Neural cell (in vitro differentiated cells): ENCODE measurements at regions not wholly inside any gene's neighbourhood (a gene's known extent, or its start where the extent isn't known, plus 50 kb on each side); places are given as distances from the start of the nearest gene placed in this dataset.
"Not testable (repeated sequence)": the region's sequence is repeated elsewhere in the genome, so short reads cannot be mapped to it uniquely, and the experiment has no call there.

Experiments used
- H2AFZ ChIP-seq: fragments of 200-600, 300-800 bp; sonication (generic), shearing (Covaris generic); 2 replicates; pipeline ENCODE4 v1.6.0; 2014; ENCODE audit warnings: low read depth, mild to moderate bottlenecking, antibody characterized with exemption, low read length, moderate library complexity
- H3F3A ChIP-seq: fragments of 200-600 bp; shearing (Covaris generic); 2 replicates; pipeline ENCODE4 v1.6.1; 2016; ENCODE audit warnings: mild to moderate bottlenecking, moderate library complexity, mixed read lengths, antibody characterized with exemption, low read length; ENCODE audit not compliant: insufficient read depth, poor library complexity, severe bottlenecking
- H3K27ac ChIP-seq: fragments of 200-600, 300-800 bp; sonication (generic), shearing (Covaris generic); 2 replicates; pipeline ENCODE4 v1.5.1; 2014; ENCODE audit warnings: mild to moderate bottlenecking, low read length, moderate library complexity
- H3K27me3 ChIP-seq: fragments of 300-800, 200-600 bp; sonication (generic), shearing (Covaris generic); 2 replicates; pipeline ENCODE4 v1.6.0; 2014; ENCODE audit warnings: mild to moderate bottlenecking, low read depth, low read length, moderate library complexity; ENCODE audit not compliant: insufficient read depth
- H3K36me3 ChIP-seq: fragments of 300-800, 200-600 bp; sonication (generic), shearing (Covaris generic); 2 replicates; pipeline ENCODE4 v1.5.1; 2014; ENCODE audit warnings: mild to moderate bottlenecking, antibody characterized with exemption, low read length, moderate library complexity; ENCODE audit not compliant: insufficient read depth
- H3K4me2 ChIP-seq: fragments of 300-800, 200-600 bp; sonication (generic), shearing (Covaris generic); 2 replicates; pipeline ENCODE4 v1.6.0; 2014; ENCODE audit warnings: mild to moderate bottlenecking, low read length
- H3K4me3 ChIP-seq: fragments of 300-800, 200-600 bp; sonication (generic), shearing (Covaris generic); 2 replicates; pipeline ENCODE4 v1.5.1; 2014; ENCODE audit warnings: mild to moderate bottlenecking, low read length, moderate library complexity
- H3K79me2 ChIP-seq: fragments of 200-600 bp; shearing (Covaris generic); replicated peaks from 2 replicates; pipeline ENCODE4 v1.6.0; 2014; ENCODE audit warnings: mild to moderate bottlenecking, low read length, moderate library complexity; ENCODE audit not compliant: insufficient read depth
- H3K9ac ChIP-seq: fragments of 300-800, 200-600 bp; sonication (generic), shearing (Covaris generic); 2 replicates; pipeline ENCODE4 v1.6.1; 2016; ENCODE audit warnings: mild to moderate bottlenecking, low read length, mixed read lengths
- H3K9me2 ChIP-seq: fragments of 200-600 bp; shearing (Covaris generic); 2 replicates; pipeline ENCODE4 v1.6.1; 2016; ENCODE audit warnings: mild to moderate bottlenecking, low read length, mixed read lengths; ENCODE audit not compliant: insufficient read depth
- H3K9me3 ChIP-seq: fragments of 200-600, 300-800 bp; sonication (generic), shearing (Covaris generic); 2 replicates; pipeline ENCODE4 v1.6.1; 2016; ENCODE audit warnings: mild to moderate bottlenecking, mixed run types, low read length, moderate library complexity, mixed read lengths
- H4K20me1 ChIP-seq: fragments of 200-600 bp; shearing (Covaris generic); 2 replicates; pipeline ENCODE4 v1.6.1; 2016; ENCODE audit warnings: mild to moderate bottlenecking, mixed run types; ENCODE audit not compliant: insufficient read depth
- EP300 ChIP-seq: fragments of 450-650 bp; conservative IDR thresholded peaks from 2 replicates; pipeline ENCODE4 v1.6.1; 2014; ENCODE audit warnings: antibody characterized with exemption, mild to moderate bottlenecking, moderate library complexity; ENCODE audit not compliant: poor library complexity, severe bottlenecking
- EZH2 ChIP-seq: fragments of 200-600, 300-800 bp; shearing (Covaris generic), sonication (generic); IDR thresholded peaks from 2 replicates; pipeline ENCODE4 v1.6.1; 2014; ENCODE audit warnings: antibody characterized with exemption, low read length, borderline replicate concordance, mild to moderate bottlenecking; ENCODE audit not compliant: insufficient read depth, poor library complexity, severe bottlenecking
- MXI1 ChIP-seq: fragments of 450-650 bp; conservative IDR thresholded peaks from 2 replicates; pipeline ENCODE4 v1.6.1; 2014; ENCODE audit warnings: antibody characterized with exemption, mild to moderate bottlenecking; ENCODE audit not compliant: poor library complexity, severe bottlenecking
- POLR2AphosphoS5 ChIP-seq: IDR thresholded peaks from 2 replicates; pipeline ENCODE4 v1.6.1; 2012
- RAD21 ChIP-seq: fragments of 450-650 bp; conservative IDR thresholded peaks from 2 replicates; pipeline ENCODE4 v1.6.1; 2014; ENCODE audit warnings: antibody characterized with exemption, mild to moderate bottlenecking, moderate library complexity
- SMC3 ChIP-seq: fragments of 450-650 bp; conservative IDR thresholded peaks from 2 replicates; pipeline ENCODE4 v1.6.1; 2014; ENCODE audit warnings: antibody characterized with exemption, mild to moderate bottlenecking, moderate library complexity; ENCODE audit not compliant: poor library complexity
- TAF1 ChIP-seq: IDR thresholded peaks from 2 replicates; pipeline ENCODE4 v1.6.1; 2012; ENCODE audit warnings: low read depth
- TF ChIP-seq, protein P1 (sequence below): fragments of 450-650 bp; IDR thresholded peaks from 2 replicates; pipeline ENCODE4 v1.5.1; 2014; ENCODE audit warnings: antibody characterized with exemption, mild to moderate bottlenecking, moderate library complexity; ENCODE audit not compliant: poor library complexity, severe bottlenecking
- TF ChIP-seq, protein P2 (sequence below): IDR thresholded peaks from 2 replicates; pipeline ENCODE4 v1.6.1; 2012; ENCODE audit warnings: borderline replicate concordance

DNA sequence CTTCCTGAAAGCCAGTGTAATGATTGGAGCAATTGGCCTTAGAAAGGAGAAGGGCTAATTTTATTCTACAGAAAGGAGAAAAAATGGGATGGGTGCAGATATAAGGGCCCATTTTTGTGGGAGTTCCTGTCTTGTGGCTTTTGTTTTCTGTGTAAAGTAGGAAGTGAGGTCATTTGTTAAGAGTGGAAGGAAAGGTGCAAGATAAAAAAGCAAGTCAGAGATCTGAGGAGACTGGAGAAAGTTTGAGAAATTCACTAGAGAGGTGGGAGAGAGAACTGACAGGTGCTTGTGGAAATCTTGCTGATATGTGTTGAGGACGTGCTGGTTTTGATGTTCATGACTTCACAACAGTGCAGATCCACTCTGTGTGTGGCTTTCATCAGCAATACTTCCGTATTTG is 349.4 kb downstream of the DLEU7 start:
- no peaks in the 10 kb centered on the region for H3K36me3 ChIP-seq
- H3K4me2 ChIP-seq, result no peak overlapping the region
- H3K9me2 ChIP-seq, result no peaks in the 10 kb centered on the region
- no peak overlapping the region for H3K27ac ChIP-seq
- no peaks in the 10 kb centered on the region for H3K9me3 ChIP-seq
- H3F3A ChIP-seq, result no peaks in the 10 kb centered on the region
- no peaks in the 10 kb centered on the region for H3K79me2 ChIP-seq
- H2AFZ ChIP-seq, result no peak overlapping the region
- H3K27me3 ChIP-seq, result no peaks in the 10 kb centered on the region
- H3K4me3 ChIP-seq, result no peak overlapping the region
- H3K9ac ChIP-seq, result no peak overlapping the region
- TF ChIP-seq TAF1, result no peak
- TF ChIP-seq EP300, result no peak
- TF ChIP-seq, protein P1, sequence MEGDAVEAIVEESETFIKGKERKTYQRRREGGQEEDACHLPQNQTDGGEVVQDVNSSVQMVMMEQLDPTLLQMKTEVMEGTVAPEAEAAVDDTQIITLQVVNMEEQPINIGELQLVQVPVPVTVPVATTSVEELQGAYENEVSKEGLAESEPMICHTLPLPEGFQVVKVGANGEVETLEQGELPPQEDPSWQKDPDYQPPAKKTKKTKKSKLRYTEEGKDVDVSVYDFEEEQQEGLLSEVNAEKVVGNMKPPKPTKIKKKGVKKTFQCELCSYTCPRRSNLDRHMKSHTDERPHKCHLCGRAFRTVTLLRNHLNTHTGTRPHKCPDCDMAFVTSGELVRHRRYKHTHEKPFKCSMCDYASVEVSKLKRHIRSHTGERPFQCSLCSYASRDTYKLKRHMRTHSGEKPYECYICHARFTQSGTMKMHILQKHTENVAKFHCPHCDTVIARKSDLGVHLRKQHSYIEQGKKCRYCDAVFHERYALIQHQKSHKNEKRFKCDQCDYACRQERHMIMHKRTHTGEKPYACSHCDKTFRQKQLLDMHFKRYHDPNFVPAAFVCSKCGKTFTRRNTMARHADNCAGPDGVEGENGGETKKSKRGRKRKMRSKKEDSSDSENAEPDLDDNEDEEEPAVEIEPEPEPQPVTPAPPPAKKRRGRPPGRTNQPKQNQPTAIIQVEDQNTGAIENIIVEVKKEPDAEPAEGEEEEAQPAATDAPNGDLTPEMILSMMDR, result no peak
- H4K20me1 ChIP-seq, result no peaks in the 10 kb centered on the region

DNA sequence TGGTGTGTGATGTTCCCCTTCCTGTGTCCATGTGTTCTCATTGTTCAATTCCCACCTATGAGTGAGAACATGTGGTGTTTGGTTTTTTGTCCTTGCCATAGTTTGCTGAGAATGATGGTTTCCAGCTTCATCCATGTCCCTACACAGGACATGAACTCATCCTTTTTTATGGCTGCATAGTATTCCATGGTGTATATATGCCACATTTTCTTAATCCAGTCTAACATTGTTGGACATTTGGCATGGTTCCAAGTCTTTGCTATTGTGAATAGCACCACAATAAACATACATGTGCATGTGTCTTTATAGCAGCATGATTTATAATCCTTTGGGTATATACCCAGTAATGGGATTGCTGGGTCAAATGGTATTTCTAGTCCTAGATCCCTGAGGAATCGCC is 340.3 kb downstream of the DLEU7 start:
- not testable (repeated sequence) for H3K9me3 ChIP-seq, H3K4me3 ChIP-seq, H3K79me2 ChIP-seq, H3K27ac ChIP-seq, H2AFZ ChIP-seq, H3F3A ChIP-seq, H3K9ac ChIP-seq, H3K27me3 ChIP-seq, H4K20me1 ChIP-seq, H3K36me3 ChIP-seq, H3K4me2 ChIP-seq, H3K9me2 ChIP-seq

DNA sequence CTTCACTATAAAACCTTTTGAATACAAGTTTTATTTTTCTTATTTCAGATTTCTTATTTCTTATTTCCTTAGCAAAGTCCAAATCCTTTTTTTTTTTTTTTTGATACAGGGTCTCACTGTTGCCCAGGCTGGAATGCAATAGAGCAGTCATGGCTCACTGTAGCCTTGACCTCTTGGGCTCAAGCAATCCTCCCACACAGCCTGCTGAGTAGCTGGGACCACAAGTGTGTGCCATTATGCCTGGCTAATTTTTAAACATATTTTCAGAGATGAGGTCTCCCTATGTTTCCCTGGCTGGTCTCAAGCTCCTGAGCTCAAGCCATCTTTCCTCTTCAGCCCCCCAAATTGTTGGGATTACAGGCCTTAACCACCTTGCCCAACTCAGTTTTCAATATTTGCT is 334.3 kb downstream of the DLEU7 start:
- TF ChIP-seq RAD21 (no peak), TAF1 (no peak), EZH2 (no peak), EP300 (no peak), SMC3 (no peak), POLR2AphosphoS5 (no peak), MXI1 (no peak)
- TF ChIP-seq, protein P1, result no peak
- TF ChIP-seq, protein P2, sequence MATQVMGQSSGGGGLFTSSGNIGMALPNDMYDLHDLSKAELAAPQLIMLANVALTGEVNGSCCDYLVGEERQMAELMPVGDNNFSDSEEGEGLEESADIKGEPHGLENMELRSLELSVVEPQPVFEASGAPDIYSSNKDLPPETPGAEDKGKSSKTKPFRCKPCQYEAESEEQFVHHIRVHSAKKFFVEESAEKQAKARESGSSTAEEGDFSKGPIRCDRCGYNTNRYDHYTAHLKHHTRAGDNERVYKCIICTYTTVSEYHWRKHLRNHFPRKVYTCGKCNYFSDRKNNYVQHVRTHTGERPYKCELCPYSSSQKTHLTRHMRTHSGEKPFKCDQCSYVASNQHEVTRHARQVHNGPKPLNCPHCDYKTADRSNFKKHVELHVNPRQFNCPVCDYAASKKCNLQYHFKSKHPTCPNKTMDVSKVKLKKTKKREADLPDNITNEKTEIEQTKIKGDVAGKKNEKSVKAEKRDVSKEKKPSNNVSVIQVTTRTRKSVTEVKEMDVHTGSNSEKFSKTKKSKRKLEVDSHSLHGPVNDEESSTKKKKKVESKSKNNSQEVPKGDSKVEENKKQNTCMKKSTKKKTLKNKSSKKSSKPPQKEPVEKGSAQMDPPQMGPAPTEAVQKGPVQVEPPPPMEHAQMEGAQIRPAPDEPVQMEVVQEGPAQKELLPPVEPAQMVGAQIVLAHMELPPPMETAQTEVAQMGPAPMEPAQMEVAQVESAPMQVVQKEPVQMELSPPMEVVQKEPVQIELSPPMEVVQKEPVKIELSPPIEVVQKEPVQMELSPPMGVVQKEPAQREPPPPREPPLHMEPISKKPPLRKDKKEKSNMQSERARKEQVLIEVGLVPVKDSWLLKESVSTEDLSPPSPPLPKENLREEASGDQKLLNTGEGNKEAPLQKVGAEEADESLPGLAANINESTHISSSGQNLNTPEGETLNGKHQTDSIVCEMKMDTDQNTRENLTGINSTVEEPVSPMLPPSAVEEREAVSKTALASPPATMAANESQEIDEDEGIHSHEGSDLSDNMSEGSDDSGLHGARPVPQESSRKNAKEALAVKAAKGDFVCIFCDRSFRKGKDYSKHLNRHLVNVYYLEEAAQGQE, result no peak
- H3K9me2 ChIP-seq, result no peaks in the 10 kb centered on the region

More for the DNA sequence above, 334.3 kb downstream of the DLEU7 start:
- no peaks in the 10 kb centered on the region for H3K9me3 ChIP-seq
- no peak overlapping the region for H3K4me2 ChIP-seq
- no peaks in the 10 kb centered on the region for H3K79me2 ChIP-seq
- no peak overlapping the region for H3K27ac ChIP-seq
- H3K36me3 ChIP-seq, result no peaks in the 10 kb centered on the region
- H3K4me3 ChIP-seq, result no peak overlapping the region
- no peak overlapping the region for H3K9ac ChIP-seq
- no peaks in the 10 kb centered on the region for H4K20me1 ChIP-seq
- H3F3A ChIP-seq, result no peaks in the 10 kb centered on the region
- no peak overlapping the region for H2AFZ ChIP-seq
- H3K27me3 ChIP-seq, result no peaks in the 10 kb centered on the region
